GM19324 (cell line): ENCODE measurements at regions not wholly inside any gene's neighbourhood (a gene's known extent, or its start where the extent isn't known, plus 50 kb on each side); places are given as distances from the start of the nearest gene placed in this dataset.

Experiments
- ATAC-seq: cut with Tn5 transposase; IDR thresholded peaks from one replicate; pipeline ENCODE4 v1.9.1; 2021; ENCODE audit warnings: mild to moderate bottlenecking, moderate library complexity; ENCODE audit not compliant: unreplicated experiment, low FRiP score

- no peak for ATAC-seq
These were observed 165.1 kb upstream of the NABP1 start for GRCh38 chr2:191512874-191513273.

GRCh38 chr2:191514613-191515012, 163.3 kb upstream of the NABP1 start:
- no peak for ATAC-seq

- ATAC-seq, result no peak
These were observed 162.4 kb upstream of the NABP1 start for GRCh38 chr2:191515551-191515950.

GRCh38 chr2:191516260-191516659, 161.7 kb upstream of the NABP1 start:
- ATAC-seq, result no peak

GRCh38 chr2:191521608-191522208, 156.2 kb upstream of the NABP1 start:
- ATAC-seq, result no peak

GRCh38 chr2:191522478-191523120, 155.3 kb upstream of the NABP1 start:
- ATAC-seq, result no peak

- ATAC-seq, result no peak
These were observed 151.8 kb upstream of the NABP1 start for GRCh38 chr2:191526091-191526490.

- no peak for ATAC-seq
These were observed 151.4 kb upstream of the NABP1 start for GRCh38 chr2:191526536-191526935.

GRCh38 chr2:191526953-191527556, 150.9 kb upstream of the NABP1 start:
- ATAC-seq, result no peak

GRCh38 chr2:191530618-191531017, 147.3 kb upstream of the NABP1 start:
- no peak for ATAC-seq

- no peak for ATAC-seq
These were observed 144.2 kb upstream of the NABP1 start for GRCh38 chr2:191533693-191534180.

GRCh38 chr2:191537921-191538320, 140.0 kb upstream of the NABP1 start:
- ATAC-seq, result no peak

GRCh38 chr2:191538334-191538903, 139.5 kb upstream of the NABP1 start:
- no peak for ATAC-seq

GRCh38 chr2:191539068-191539467, 138.9 kb upstream of the NABP1 start:
- no peak for ATAC-seq

- no peak for ATAC-seq
These were observed 137.3 kb upstream of the NABP1 start for GRCh38 chr2:191540681-191541080.

- no peak for ATAC-seq
These were observed 134.2 kb upstream of the NABP1 start for GRCh38 chr2:191543708-191544107.

GRCh38 chr2:191544461-191545062, 133.4 kb upstream of the NABP1 start:
- ATAC-seq, result no peak

- ATAC-seq, result no peak
These were observed 132.6 kb upstream of the NABP1 start for GRCh38 chr2:191545361-191545760.

GRCh38 chr2:191552066-191552465, 125.9 kb upstream of the NABP1 start:
- ATAC-seq, result no peak

- ATAC-seq, result no peak
These were observed 123.7 kb upstream of the NABP1 start for GRCh38 chr2:191554240-191554639.

- peak; percentile 81 for ATAC-seq
These were observed 122.7 kb upstream of the NABP1 start for GRCh38 chr2:191555092-191555742.
